Activated naive CD4-positive, alpha-beta T cell treated with anti-CD3 and anti-CD28 coated beads for 36 hours (primary cell): ENCODE measurements at regions not wholly inside any gene's neighbourhood (a gene's known extent, or its start where the extent isn't known, plus 50 kb on each side); places are given as distances from the start of the nearest gene placed in this dataset.

Experiments used
- CTCF ChIA-PET: fragments of 350-600 bp; sonication (Branson Sonifier 250); formaldehyde crosslinking; loops from one replicate; lab custom pipeline; 2021; ENCODE audit warnings: antibody characterized with exemption; lab: Charles Lee
- DNase-seq: peaks from one replicate; pipeline ENCODE4 v3.0.0-alpha.2; 2020
- H3K27ac Mint-ChIP-seq: one replicate; pipeline ENCODE4 v1.8.0; 2021; ENCODE audit warnings: mild to moderate bottlenecking, mixed read lengths
- H3K27me3 Mint-ChIP-seq: one replicate; pipeline ENCODE4 v1.8.0; 2021; ENCODE audit warnings: low read depth, mixed read lengths
- H3K36me3 Mint-ChIP-seq: one replicate; pipeline ENCODE4 v1.8.0; 2021; ENCODE audit warnings: low read depth, mixed read lengths
- H3K4me1 Mint-ChIP-seq: one replicate; pipeline ENCODE4 v1.8.0; 2021; ENCODE audit warnings: low read depth, mixed read lengths
- H3K4me3 Mint-ChIP-seq: one replicate; pipeline ENCODE4 v1.8.0; 2021; ENCODE audit warnings: mild to moderate bottlenecking, moderate library complexity, mixed read lengths
- H3K9me3 Mint-ChIP-seq: one replicate; pipeline ENCODE4 v1.8.0; 2021; ENCODE audit warnings: mixed read lengths
- intact Hi-C: fragments of 100-400 bp; cut with micrococcal nuclease; formaldehyde crosslinking; loops from one replicate; pipeline ENCODE4 v1.15.1; 2023

- Mint-ChIP-seq H3K9me3 (no peaks in the 10 kb centered on the region), H3K36me3 (no peaks in the 10 kb centered on the region), H3K27me3 (no peaks in the 10 kb centered on the region), H3K4me1 (no peaks in the 10 kb centered on the region), H3K27ac (no peak overlapping the region), H3K4me3 (no peak overlapping the region)
- intact Hi-C loops = no loop called here
- CTCF ChIA-PET = no interaction called here
- no peak for DNase-seq
Observed at GRCh38 chr20:39893003-39893685, 795.9 kb downstream of the MAFB start.

GRCh38 chr20:39890697-39891096, 798.3 kb downstream of the MAFB start:
- Mint-ChIP-seq H3K36me3 (no peaks in the 10 kb centered on the region), H3K4me1 (no peaks in the 10 kb centered on the region), H3K27ac (no peak overlapping the region), H3K9me3 (no peaks in the 10 kb centered on the region), H3K4me3 (no peak overlapping the region), H3K27me3 (no peaks in the 10 kb centered on the region)
- CTCF ChIA-PET = no interaction called here
- DNase-seq = no peak
- intact Hi-C loops = no loop called here

GRCh38 chr20:39888310-39888709, 800.7 kb downstream of the MAFB start:
- CTCF ChIA-PET = no interaction called here
- Mint-ChIP-seq H3K27me3 (no peaks in the 10 kb centered on the region), H3K4me3 (no peak overlapping the region), H3K36me3 (no peaks in the 10 kb centered on the region), H3K4me1 (no peaks in the 10 kb centered on the region), H3K27ac (no peak overlapping the region), H3K9me3 (no peaks in the 10 kb centered on the region)
- DNase-seq = no peak
- intact Hi-C loops = no loop called here

- H3K36me3 Mint-ChIP-seq = no peaks in the 10 kb centered on the region
- no peak for DNase-seq
- intact Hi-C loops = loop anchor here (2.0 kb wide), 2 partner anchors 804 to 1076 kb away; no protein-coding TSS in a partner anchor
- H3K27me3 Mint-ChIP-seq = no peaks in the 10 kb centered on the region
- H3K27ac Mint-ChIP-seq = no peak overlapping the region
- H3K4me1 Mint-ChIP-seq = no peaks in the 10 kb centered on the region
- H3K9me3 Mint-ChIP-seq = peaks cover 3% of the 10 kb centered on the region
- CTCF ChIA-PET = no interaction called here
- no peak overlapping the region for H3K4me3 Mint-ChIP-seq
Observed at GRCh38 chr20:39886650-39887190, 802.3 kb downstream of the MAFB start.

GRCh38 chr20:39885975-39886649, 802.9 kb downstream of the MAFB start:
- Mint-ChIP-seq H3K9me3 (peaks cover 3% of the 10 kb centered on the region), H3K27me3 (no peaks in the 10 kb centered on the region), H3K27ac (no peak overlapping the region), H3K4me3 (no peak overlapping the region), H3K36me3 (no peaks in the 10 kb centered on the region), H3K4me1 (no peaks in the 10 kb centered on the region)
- intact Hi-C loops = loop anchor here (2.0 kb wide), 2 partner anchors 805 to 1077 kb away; no protein-coding TSS in a partner anchor
- CTCF ChIA-PET = no interaction called here
- DNase-seq = peak; percentile 49

- no peak for DNase-seq
- no peaks in the 10 kb centered on the region for H3K27me3 Mint-ChIP-seq
- intact Hi-C loops = no loop called here
- H3K4me3 Mint-ChIP-seq = no peak overlapping the region
- H3K36me3 Mint-ChIP-seq = no peaks in the 10 kb centered on the region
- H3K4me1 Mint-ChIP-seq = no peaks in the 10 kb centered on the region
- CTCF ChIA-PET = no interaction called here
- peaks cover 3% of the 10 kb centered on the region for H3K9me3 Mint-ChIP-seq
- H3K27ac Mint-ChIP-seq = no peak overlapping the region
Observed at GRCh38 chr20:39882806-39883205, 806.2 kb downstream of the MAFB start.

GRCh38 chr20:39880890-39881289, 808.1 kb downstream of the MAFB start:
- Mint-ChIP-seq H3K27me3 (no peaks in the 10 kb centered on the region), H3K36me3 (no peaks in the 10 kb centered on the region), H3K4me1 (no peaks in the 10 kb centered on the region), H3K4me3 (no peak overlapping the region), H3K27ac (no peak overlapping the region), H3K9me3 (peaks cover 3% of the 10 kb centered on the region)
- DNase-seq = no peak
- intact Hi-C loops = no loop called here
- CTCF ChIA-PET = no interaction called here

GRCh38 chr20:39879296-39879695, 809.7 kb downstream of the MAFB start:
- DNase-seq = no peak
- Mint-ChIP-seq H3K4me3 (no peak overlapping the region), H3K36me3 (no peaks in the 10 kb centered on the region), H3K4me1 (no peaks in the 10 kb centered on the region), H3K27me3 (peaks cover 6% of the 10 kb centered on the region), H3K9me3 (peaks cover 3% of the 10 kb centered on the region), H3K27ac (no peak overlapping the region)
- intact Hi-C loops = no loop called here
- CTCF ChIA-PET = no interaction called here

GRCh38 chr20:39878809-39879208, 810.2 kb downstream of the MAFB start:
- Mint-ChIP-seq H3K4me3 (no peak overlapping the region), H3K9me3 (peaks cover 3% of the 10 kb centered on the region), H3K4me1 (no peaks in the 10 kb centered on the region), H3K27ac (no peak overlapping the region), H3K36me3 (no peaks in the 10 kb centered on the region), H3K27me3 (peaks cover 6% of the 10 kb centered on the region)
- CTCF ChIA-PET = no interaction called here
- DNase-seq = no peak
- intact Hi-C loops = no loop called here

GRCh38 chr20:39878320-39878719, 810.7 kb downstream of the MAFB start:
- Mint-ChIP-seq H3K9me3 (peaks cover 3% of the 10 kb centered on the region), H3K27me3 (peaks cover 6% of the 10 kb centered on the region), H3K4me1 (no peaks in the 10 kb centered on the region), H3K4me3 (no peak overlapping the region), H3K27ac (no peak overlapping the region), H3K36me3 (no peaks in the 10 kb centered on the region)
- intact Hi-C loops = no loop called here
- no peak for DNase-seq
- CTCF ChIA-PET = no interaction called here

GRCh38 chr20:39877788-39878187, 811.2 kb downstream of the MAFB start:
- H3K36me3 Mint-ChIP-seq = no peaks in the 10 kb centered on the region
- no peaks in the 10 kb centered on the region for H3K4me1 Mint-ChIP-seq
- DNase-seq = no peak
- intact Hi-C loops = no loop called here
- peaks cover 6% of the 10 kb centered on the region for H3K27me3 Mint-ChIP-seq
- H3K27ac Mint-ChIP-seq = no peak overlapping the region
- no peak overlapping the region for H3K4me3 Mint-ChIP-seq
- H3K9me3 Mint-ChIP-seq = peaks cover 3% of the 10 kb centered on the region
- CTCF ChIA-PET = no interaction called here

GRCh38 chr20:39876976-39877635, 811.9 kb downstream of the MAFB start:
- intact Hi-C loops = no loop called here

More at GRCh38 chr20:39876976-39877635, 811.9 kb downstream of the MAFB start:
- Mint-ChIP-seq H3K4me1 (no peaks in the 10 kb centered on the region), H3K27ac (no peak overlapping the region), H3K27me3 (peaks cover 6% of the 10 kb centered on the region), H3K4me3 (no peak overlapping the region), H3K36me3 (no peaks in the 10 kb centered on the region), H3K9me3 (peaks cover 2% of the 10 kb centered on the region)
- DNase-seq = no peak
- CTCF ChIA-PET = no interaction called here
